CD14-positive monocyte (primary cell): ENCODE measurements at regions not wholly inside any gene's neighbourhood (a gene's known extent, or its start where the extent isn't known, plus 50 kb on each side); places are given as distances from the start of the nearest gene placed in this dataset.

Experiments used
- DNase-seq, 3 donors: peaks; one replicate each; pipeline ENCODE4 v3.0.0-alpha.2; 2011 to 2022
- H2AFZ ChIP-seq: 2 replicates; pipeline ENCODE4 v1.6.0; 2012; ENCODE audit warnings: mild to moderate bottlenecking, low read depth, low read length, inconsistent platforms; ENCODE audit not compliant: insufficient read depth, poor library complexity, severe bottlenecking
- H3K27ac ChIP-seq, 2 donors: 1 replicate in 1 of 2; 2 replicates in 1 of 2; pipeline ENCODE4 v1.5.1; 2012 to 2013; ENCODE audit warnings: low read length in 2 of 2, control low read depth in 1 of 2, inconsistent platforms in 1 of 2, low read depth in 1 of 2, mild to moderate bottlenecking in 1 of 2
- H3K27me3 ChIP-seq, 2 donors: one replicate each; pipeline versions ENCODE4 v1.6.0 to v1.6.1; 2011 to 2013; ENCODE audit warnings: low read length in 2 of 2; ENCODE audit not compliant: control insufficient read depth in 2 of 2, insufficient read depth in 2 of 2
- H3K36me3 ChIP-seq, 2 donors: replicated peaks in 1 of 2; 1 replicate in 1 of 2; 2 replicates in 1 of 2; pipeline versions ENCODE4 v1.5.1 to v1.6.1; 2012 to 2013; ENCODE audit warnings: low read length in 2 of 2, control low read depth in 1 of 2, inconsistent platforms in 1 of 2, mild to moderate bottlenecking in 1 of 2; ENCODE audit not compliant: insufficient read depth in 2 of 2, control insufficient read depth in 1 of 2
- H3K4me1 ChIP-seq, 2 donors: 1 replicate in 1 of 2; 2 replicates in 1 of 2; pipeline versions ENCODE4 v1.5.1 to v1.6.1; 2012 to 2013; ENCODE audit warnings: low read length in 2 of 2, control low read depth in 1 of 2, inconsistent platforms in 1 of 2, mild to moderate bottlenecking in 1 of 2, moderate library complexity in 1 of 2; ENCODE audit not compliant: insufficient read depth in 2 of 2, control insufficient read depth in 1 of 2
- H3K4me2 ChIP-seq: replicated peaks from 2 replicates; pipeline ENCODE3; 2012; ENCODE audit warnings: low read length, moderate library complexity, mild to moderate bottlenecking; ENCODE audit not compliant: poor library complexity, severe bottlenecking; ENCODE audit errors: extremely low read depth
- H3K4me3 ChIP-seq, 3 experiments: fragments of 200-600 bp in 1 of 3; sonication (generic) in 1 of 3; replicated peaks in 1 of 3; 1 replicate in 2 of 3; 2 replicates in 1 of 3; pipeline ENCODE4 v1.5.1; 2011 to 2013; ENCODE audit warnings: low read length in 3 of 3, mild to moderate bottlenecking in 3 of 3, control low read depth in 2 of 3, low read depth in 2 of 3, inconsistent platforms in 1 of 3, moderate library complexity in 1 of 3
- H3K79me2 ChIP-seq: 2 replicates; pipeline ENCODE4 v1.6.0; 2012; ENCODE audit warnings: mild to moderate bottlenecking, control low read depth, inconsistent platforms, low read length, moderate library complexity; ENCODE audit not compliant: insufficient read depth
- H3K9ac ChIP-seq: 2 replicates; pipeline ENCODE4 v1.6.0; 2017; ENCODE audit warnings: low read length, mild to moderate bottlenecking; ENCODE audit not compliant: insufficient read depth, poor library complexity, severe bottlenecking
- H3K9me3 ChIP-seq, 2 donors: replicated peaks in 1 of 2; 1 replicate in 1 of 2; 2 replicates in 1 of 2; pipeline versions ENCODE4 v1.5.1 to v1.6.1; 2012 to 2013; ENCODE audit warnings: low read length in 2 of 2, control low read depth in 1 of 2; ENCODE audit not compliant: control insufficient read depth in 1 of 2, insufficient read depth in 1 of 2
- H4K20me1 ChIP-seq: 2 replicates; pipeline ENCODE4 v1.6.0; 2012; ENCODE audit warnings: mild to moderate bottlenecking, low read length, control low read depth, moderate library complexity; ENCODE audit not compliant: insufficient read depth
- H3K27ac Mint-ChIP-seq, 7 donors: one replicate each; pipeline ENCODE4 v1.8.0; 2020; ENCODE audit warnings: mild to moderate bottlenecking in 7 of 7, mixed read lengths in 7 of 7, moderate library complexity in 6 of 7, inconsistent platforms in 2 of 7
- H3K27me3 Mint-ChIP-seq, 3 donors: one replicate each; pipeline ENCODE4 v1.8.0; 2021 to 2022; ENCODE audit warnings: low read depth in 3 of 3, mild to moderate bottlenecking in 3 of 3, mixed read lengths in 3 of 3, moderate library complexity in 3 of 3, inconsistent platforms in 1 of 3
- H3K36me3 Mint-ChIP-seq, 2 donors: one replicate each; pipeline ENCODE4 v1.8.0; 2020; ENCODE audit warnings: mixed read lengths in 2 of 2, inconsistent platforms in 1 of 2, mild to moderate bottlenecking in 1 of 2
- H3K4me1 Mint-ChIP-seq: one replicate; pipeline ENCODE4 v1.8.0; 2020; ENCODE audit warnings: mild to moderate bottlenecking, mixed read lengths
- H3K4me3 Mint-ChIP-seq, 2 donors: one replicate each; pipeline ENCODE4 v1.8.0; 2020; ENCODE audit warnings: mild to moderate bottlenecking in 2 of 2, mixed read lengths in 2 of 2, moderate library complexity in 1 of 2
- H3K9me3 Mint-ChIP-seq, 7 donors: one replicate each; pipeline ENCODE4 v1.8.0; 2020 to 2022; ENCODE audit warnings: mixed read lengths in 7 of 7, mild to moderate bottlenecking in 6 of 7, moderate library complexity in 6 of 7, inconsistent platforms in 2 of 7
- CTCF ChIP-seq: fragments of 200-600 bp; IDR thresholded peaks from one replicate; pipeline ENCODE4 v1.8.0; 2022; ENCODE audit warnings: antibody characterized with exemption, mild to moderate bottlenecking
- WGBS: methylation state at CpG from one replicate; pipeline ENCODE4 v1.1.5; 2013; ENCODE audit warnings: missing lambda C conversion rate; ENCODE audit not compliant: insufficient coverage; 5-methylcytosine and 5-hydroxymethylcytosine counted together
- intact Hi-C, 2 donors: fragments of 100-400 bp; cut with micrococcal nuclease; formaldehyde crosslinking; loops; one replicate each; pipeline versions ENCODE4 v1.15.0 to v1.15.1; 2023

GRCh38 chr6:121595646-121596045, 160.2 kb downstream of the GJA1 start:
- H3K9me3 ChIP-seq, result no peaks in the 10 kb centered on the region
- no peak for DNase-seq
- no peaks in the 10 kb centered on the region for H3K27me3 ChIP-seq
- Mint-ChIP-seq H3K27me3 (no peaks in the 10 kb centered on the region), H3K9me3 (peaks cover 0 to 4% (median 0%) of the 10 kb centered on the region in 7 donors), H3K4me3 (no peak overlapping the region), H3K4me1 (no peaks in the 10 kb centered on the region), H3K27ac (no peak overlapping the region), H3K36me3 (no peaks in the 10 kb centered on the region)
- no peak overlapping the region for H3K4me3 ChIP-seq
- TF ChIP-seq CTCF, result no peak
- intact Hi-C loops, result no loop called here
- no peak overlapping the region for H2AFZ ChIP-seq
- no peak overlapping the region for H3K27ac ChIP-seq
- H3K79me2 ChIP-seq, result no peaks in the 10 kb centered on the region
- no peak overlapping the region for H3K4me2 ChIP-seq
- H3K9ac ChIP-seq, result no peak overlapping the region
- no peaks in the 10 kb centered on the region for H4K20me1 ChIP-seq
- WGBS, result no CpG with 5 or more reads among the region's 1 CpG
- H3K36me3 ChIP-seq, result no peaks in the 10 kb centered on the region
- H3K4me1 ChIP-seq, result no peaks in the 10 kb centered on the region

GRCh38 chr6:121596441-121596840, 161.0 kb downstream of the GJA1 start:
- Mint-ChIP-seq H3K9me3 (peaks cover 0 to 4% (median 0%) of the 10 kb centered on the region in 7 donors), H3K27ac (no peak overlapping the region), H3K4me1 (no peaks in the 10 kb centered on the region), H3K4me3 (no peak overlapping the region), H3K27me3 (no peaks in the 10 kb centered on the region), H3K36me3 (no peaks in the 10 kb centered on the region)
- H3K27me3 ChIP-seq, result no peaks in the 10 kb centered on the region
- no peak for TF ChIP-seq CTCF
- no peak overlapping the region for H3K4me2 ChIP-seq
- H3K4me1 ChIP-seq, result no peaks in the 10 kb centered on the region
- intact Hi-C loops, result no loop called here
- H3K4me3 ChIP-seq, result no peak overlapping the region
- H4K20me1 ChIP-seq, result no peaks in the 10 kb centered on the region
- no peak for DNase-seq
- H3K27ac ChIP-seq, result no peak overlapping the region
- H3K9ac ChIP-seq, result no peak overlapping the region
- 100% methylated on average over 2 of the region's 4 CpGs for WGBS
- no peaks in the 10 kb centered on the region for H3K79me2 ChIP-seq
- no peaks in the 10 kb centered on the region for H3K36me3 ChIP-seq
- no peak overlapping the region for H2AFZ ChIP-seq
- H3K9me3 ChIP-seq, result no peaks in the 10 kb centered on the region
